Fibroblast of lung (primary cell): ENCODE measurements at regions not wholly inside any gene's neighbourhood (a gene's known extent, or its start where the extent isn't known, plus 50 kb on each side); places are given as distances from the start of the nearest gene placed in this dataset.

ENCODE experiments used
- DNase-seq, 2 donors: peaks; one replicate each; pipeline versions ENCODE4 v3.0.0 to v3.0.0-alpha.2; 2010; ENCODE audit warnings: low read depth in 2 of 2
- H2AFZ ChIP-seq: 2 replicates; pipeline ENCODE4 v1.5.1; 2012; ENCODE audit warnings: low read length, control low read depth, inconsistent platforms
- H3K27ac ChIP-seq: 2 replicates; pipeline ENCODE4 v1.5.1; 2011; ENCODE audit warnings: low read length, control low read depth; ENCODE audit not compliant: insufficient read depth
- H3K27me3 ChIP-seq: 2 replicates; pipeline ENCODE4 v1.5.1; 2011; ENCODE audit warnings: mild to moderate bottlenecking, low read length; ENCODE audit not compliant: control insufficient read depth, insufficient read depth
- H3K36me3 ChIP-seq: 2 replicates; pipeline ENCODE4 v1.5.1; 2011; ENCODE audit warnings: low read length; ENCODE audit not compliant: control insufficient read depth, insufficient read depth
- H3K4me1 ChIP-seq: 2 replicates; pipeline ENCODE4 v1.5.1; 2011; ENCODE audit warnings: low read length; ENCODE audit not compliant: control insufficient read depth, insufficient read depth; ENCODE audit errors: extremely low read depth
- H3K4me2 ChIP-seq: 2 replicates; pipeline ENCODE4 v1.5.1; 2011; ENCODE audit warnings: low read length, control low read depth; ENCODE audit not compliant: insufficient read depth; ENCODE audit errors: extremely low read depth
- H3K4me3 ChIP-seq, 4 experiments: fragments of 200-600 bp in 1 of 4; sonication (generic) in 1 of 4; replicated peaks in 1 of 4; 2 replicates each; pipeline ENCODE4 v1.5.1; 2011 to 2016; ENCODE audit warnings: low read length in 4 of 4, low read depth in 3 of 4, mild to moderate bottlenecking in 3 of 4, control low read depth in 2 of 4, inconsistent platforms in 1 of 4, mixed read lengths in 1 of 4; ENCODE audit not compliant: insufficient read depth in 1 of 4; ENCODE audit errors: control extremely low read depth in 1 of 4
- H3K79me2 ChIP-seq: 2 replicates; pipeline ENCODE4 v1.5.1; 2012; ENCODE audit warnings: mild to moderate bottlenecking, low read length, inconsistent platforms; ENCODE audit not compliant: control insufficient read depth, insufficient read depth
- H3K9ac ChIP-seq: 2 replicates; pipeline ENCODE4 v1.5.1; 2011; ENCODE audit warnings: mild to moderate bottlenecking, low read length, control low read depth; ENCODE audit not compliant: insufficient read depth
- H3K9me3 ChIP-seq: 2 replicates; pipeline ENCODE4 v1.5.1; 2012; ENCODE audit warnings: low read depth, low read length; ENCODE audit not compliant: control insufficient read depth, insufficient read depth
- H4K20me1 ChIP-seq: 2 replicates; pipeline ENCODE4 v1.5.1; 2011; ENCODE audit warnings: low read length; ENCODE audit not compliant: control insufficient read depth, insufficient read depth; ENCODE audit errors: extremely low read depth
- CTCF ChIP-seq, 2 donors: IDR thresholded peaks in 1 of 2; conservative IDR thresholded peaks in 1 of 2; 1 replicate in 1 of 2; 2 replicates in 1 of 2; pipeline ENCODE4 v1.5.1; 2011 to 2012; ENCODE audit warnings: low read length in 2 of 2, control low read depth in 1 of 2, inconsistent platforms in 1 of 2, low read depth in 1 of 2, mild to moderate bottlenecking in 1 of 2
- EZH2 ChIP-seq: IDR thresholded peaks from 2 replicates; pipeline ENCODE4 v1.5.1; 2012; ENCODE audit warnings: low read length, control low read depth, mild to moderate bottlenecking; ENCODE audit errors: missing control alignments

GRCh38 chr12:127035011-127035879 is 1231.7 kb upstream of the TMEM132C start:
- DNase-seq = peak in 1 of 2 donors; percentile 73
- Histone ChIP-seq H4K20me1 (no peaks in the 10 kb centered on the region), H3K9me3 (no peaks in the 10 kb centered on the region), H3K9ac (no peak overlapping the region), H3K4me2 (no peak overlapping the region), H3K79me2 (no peaks in the 10 kb centered on the region), H3K27ac (no peak overlapping the region), H2AFZ (no peak overlapping the region), H3K4me1 (no peaks in the 10 kb centered on the region), H3K4me3 (no peak overlapping the region), H3K27me3 (no peaks in the 10 kb centered on the region), H3K36me3 (no peaks in the 10 kb centered on the region)
- TF ChIP-seq EZH2 = no peak
- TF ChIP-seq CTCF (conservative IDR thresholded peaks at IDR 0.05 in 1 of 2, IDR thresholded peaks at IDR 0.05 in 1 of 2; ENCODE audit: low read depth in 1 of 2, low read length in 2 of 2) = no peak

- no peaks in the 10 kb centered on the region for H3K4me1 ChIP-seq
- H3K36me3 ChIP-seq = no peaks in the 10 kb centered on the region
- no peak overlapping the region for H3K27ac ChIP-seq
- no peak overlapping the region for H3K9ac ChIP-seq
- H4K20me1 ChIP-seq = no peaks in the 10 kb centered on the region
- no peak overlapping the region for H3K4me2 ChIP-seq
- TF ChIP-seq CTCF (conservative IDR thresholded peaks at IDR 0.05 in 1 of 2, IDR thresholded peaks at IDR 0.05 in 1 of 2; ENCODE audit: low read depth in 1 of 2, low read length in 2 of 2) (no peak), EZH2 (no peak)
- no peak overlapping the region for H2AFZ ChIP-seq
- H3K4me3 ChIP-seq = no peak overlapping the region
- H3K9me3 ChIP-seq = no peaks in the 10 kb centered on the region
- H3K79me2 ChIP-seq = no peaks in the 10 kb centered on the region
- DNase-seq = no peak
- H3K27me3 ChIP-seq = no peaks in the 10 kb centered on the region
Observed at GRCh38 chr12:127038152-127038551, 1228.8 kb upstream of the TMEM132C start.

GRCh38 chr12:127038761-127039160 is 1228.2 kb upstream of the TMEM132C start:
- Histone ChIP-seq H3K27me3 (no peaks in the 10 kb centered on the region), H2AFZ (no peak overlapping the region), H3K79me2 (no peaks in the 10 kb centered on the region), H3K9me3 (no peaks in the 10 kb centered on the region), H3K9ac (no peak overlapping the region), H3K4me2 (no peak overlapping the region), H3K27ac (no peak overlapping the region), H3K4me1 (no peaks in the 10 kb centered on the region), H3K36me3 (no peaks in the 10 kb centered on the region), H3K4me3 (no peak overlapping the region), H4K20me1 (no peaks in the 10 kb centered on the region)
- DNase-seq = no peak
- no peak for TF ChIP-seq CTCF (conservative IDR thresholded peaks at IDR 0.05 in 1 of 2, IDR thresholded peaks at IDR 0.05 in 1 of 2; ENCODE audit: low read depth in 1 of 2, low read length in 2 of 2)
- no peak for TF ChIP-seq EZH2
